K562 (cell line): ENCODE measurements at regions not wholly inside any gene's neighbourhood (a gene's known extent, or its start where the extent isn't known, plus 50 kb on each side); places are given as distances from the start of the nearest gene placed in this dataset.

Source experiments
- ATAC-seq: fragments of 200-7000 bp; cut with Tn5 transposase; 3 replicates; pipeline ENCODE4 v1.9.1; 2020; ENCODE audit warnings: moderate library complexity
- BruUV-seq: library from RNA; stranded (reverse); fragments of 400-500 nt; replicated peaks from 2 replicates; lab custom pipeline; 2021; lab: Mats Ljungman, UMichigan
- CTCF ChIA-PET: fragments of 300-600 bp; formaldehyde crosslinking; extraction: SDS; loops from one replicate; lab custom pipeline; 2021; ENCODE audit warnings: low intra/inter-chr PET ratio; lab: Yijun Ruan, JAX
- POLR2A ChIA-PET: fragments of 300-600, 350-650 bp; sonication (Branson Sonifier 250); formaldehyde crosslinking; extraction: SDS; loops from one replicate; lab custom pipeline; 2021; ENCODE audit warnings: antibody characterized with exemption, inconsistent platforms; lab: Yijun Ruan, JAX
- DNase-seq, 4 experiments: peaks; one replicate each; pipeline versions ENCODE4 v3.0.0 to v3.0.0-alpha.2; 2011 to 2018; ENCODE audit warnings: low spot score in 3 of 4, mixed read lengths in 3 of 4; ENCODE audit errors: extremely low read depth in 1 of 4
- FAIRE-seq: peaks from 2 replicates; lab custom pipeline; 2011; peaks lifted over from hg19 to GRCh38; lab: Jason Lieb, UNC
- H2AFZ ChIP-seq: 2 replicates; pipeline ENCODE4 v1.6.0; 2011; ENCODE audit warnings: low read depth, low read length, control low read depth, inconsistent platforms
- H3K27ac ChIP-seq: fragments of 200-600 bp; 3 replicates; pipeline ENCODE4 v1.8.0; 2011; ENCODE audit warnings: low read depth, mild to moderate bottlenecking, control low read depth, inconsistent platforms, low read length, moderate library complexity, mixed read lengths; ENCODE audit errors: extremely low read depth
- H3K27me3 ChIP-seq, 2 experiments: fragments of 300-600 bp in 1 of 2; 2 replicates in 1 of 2; 3 replicates in 1 of 2; pipeline versions ENCODE4 v1.6.0 to v1.8.0; 2011; ENCODE audit warnings: inconsistent platforms in 2 of 2, low read length in 2 of 2, mild to moderate bottlenecking in 1 of 2, mixed read lengths in 1 of 2, moderate library complexity in 1 of 2; ENCODE audit not compliant: control insufficient read depth in 2 of 2, insufficient read depth in 2 of 2
- H3K36me3 ChIP-seq: fragments of 300-600 bp; 3 replicates; pipeline ENCODE4 v1.8.0; 2011; ENCODE audit warnings: mild to moderate bottlenecking, low read length, inconsistent platforms; ENCODE audit not compliant: control insufficient read depth, insufficient read depth
- H3K4me1 ChIP-seq, 2 experiments: fragments of 200-600 bp in 1 of 2; replicated peaks in 1 of 2; 2 replicates in 1 of 2; 3 replicates in 1 of 2; pipeline versions ENCODE4 v1.5.1 to v1.8.0; 2011; ENCODE audit warnings: inconsistent platforms in 2 of 2, low read length in 2 of 2, mild to moderate bottlenecking in 1 of 2, mixed read lengths in 1 of 2, moderate library complexity in 1 of 2; ENCODE audit not compliant: control insufficient read depth in 2 of 2, insufficient read depth in 2 of 2
- H3K4me2 ChIP-seq: 2 replicates; pipeline ENCODE4 v1.6.1; 2011; ENCODE audit warnings: low read length, control low read depth, inconsistent platforms, mixed read lengths; ENCODE audit not compliant: insufficient read depth
- H3K4me3 ChIP-seq: fragments of 200-600 bp; sonication (generic), shearing (Covaris generic); 2 replicates; pipeline ENCODE4 v1.5.1; 2016; ENCODE audit warnings: control low read depth, inconsistent platforms
- H3K79me2 ChIP-seq: fragments of 200-600 bp; 3 replicates; pipeline ENCODE4 v1.8.0; 2011; ENCODE audit warnings: low read length, inconsistent platforms; ENCODE audit not compliant: control insufficient read depth, insufficient read depth
- H3K9ac ChIP-seq, 2 experiments: 2 replicates each; pipeline versions ENCODE4 v1.6.0 to v1.6.1; 2011; ENCODE audit warnings: low read depth in 2 of 2, low read length in 2 of 2, control low read depth in 1 of 2, inconsistent platforms in 1 of 2, mild to moderate bottlenecking in 1 of 2, mixed read lengths in 1 of 2; ENCODE audit not compliant: insufficient read depth in 1 of 2
- H3K9me1 ChIP-seq: one replicate; pipeline ENCODE4 v1.6.0; 2011; ENCODE audit warnings: inconsistent platforms, mild to moderate bottlenecking, low read length, moderate library complexity; ENCODE audit not compliant: control insufficient read depth, insufficient read depth
- H3K9me3 ChIP-seq: replicated peaks from 2 replicates; pipeline ENCODE4 v1.5.1; 2011; ENCODE audit warnings: low read depth, low read length, inconsistent platforms; ENCODE audit not compliant: control insufficient read depth, insufficient read depth
- H4K20me1 ChIP-seq: replicated peaks from 2 replicates; pipeline ENCODE4 v1.6.1; 2011; ENCODE audit warnings: low read length, inconsistent platforms, mixed read lengths; ENCODE audit not compliant: control insufficient read depth, insufficient read depth
- CEBPG ChIP-seq, 3 experiments: fragments of 200-800 bp in 1 of 3; sonication (Bioruptor generic) in 1 of 3; sonication (generic) in 1 of 3; formaldehyde crosslinking in 1 of 3; IDR thresholded peaks in 2 of 3; conservative IDR thresholded peaks in 1 of 3; 2 replicates each; pipeline versions ENCODE4 v1.6.1 to v1.8.0; 2016 to 2022; ENCODE audit warnings: missing compliant biosample characterization in 2 of 3, missing genetic modification characterization in 2 of 3, mild to moderate bottlenecking in 1 of 3, missing genetic modification reagents in 1 of 3
- CHD1 ChIP-seq: fragments of 200-600 bp; sonication (generic); IDR thresholded peaks from one replicate; pipeline ENCODE4 v1.6.1; 2012; ENCODE audit warnings: mild to moderate bottlenecking, moderate library complexity, low read length, inconsistent platforms
- EHMT2 ChIP-seq: fragments of 450-650 bp; IDR thresholded peaks from 2 replicates; pipeline ENCODE4 v1.6.1; 2018; ENCODE audit warnings: antibody characterized with exemption
- HMGN3 ChIP-seq: IDR thresholded peaks from 2 replicates; pipeline ENCODE4 v1.6.1; 2011; ENCODE audit warnings: borderline replicate concordance, low read depth, mild to moderate bottlenecking, mixed read lengths, low read length; ENCODE audit not compliant: insufficient read length; ENCODE audit errors: extremely low read depth
- PCBP2 ChIP-seq: fragments of 200-400 bp; formaldehyde crosslinking; IDR thresholded peaks from 2 replicates; pipeline ENCODE4 v1.6.1; 2018; ENCODE audit warnings: low read length, low read depth, mild to moderate bottlenecking, moderate library complexity; ENCODE audit not compliant: poor library complexity, severe bottlenecking
- TGIF2 ChIP-seq: sonication (generic); formaldehyde crosslinking; IDR thresholded peaks from 2 replicates; pipeline ENCODE4 v1.8.1; 2022; ENCODE audit warnings: mild to moderate bottlenecking, missing genetic modification reagents, moderate library complexity
- TRIM28 ChIP-seq: fragments of 450-650 bp; IDR thresholded peaks from 2 replicates; pipeline ENCODE4 v1.6.1; 2017
- ZBTB9 ChIP-seq: fragments of 450-650 bp; formaldehyde crosslinking; IDR thresholded peaks from 2 replicates; pipeline ENCODE4 v1.4.0; 2020; ENCODE audit warnings: mild to moderate bottlenecking, moderate library complexity
- WGBS: fragments of 100-300 bp; shearing (Covaris generic); methylation state at CpG from one replicate; pipeline ENCODE4 v1.1.6; 2016; ENCODE audit warnings: low coverage, mixed read lengths; ENCODE audit not compliant: insufficient coverage; ENCODE audit errors: missing lambda C conversion rate; 5-methylcytosine and 5-hydroxymethylcytosine counted together
- in situ Hi-C: fragments of 300-500 bp; cut with MboI; formaldehyde crosslinking; loops from 4 replicates; pipeline ENCODE4 v1.15.0; 2018; ENCODE audit warnings: inconsistent platforms, mixed read lengths
- intact Hi-C: fragments of 100-400 bp; cut with micrococcal nuclease; formaldehyde crosslinking; loops from 2 replicates; pipeline ENCODE4 v1.14.2; 2022
- TF ChIP-seq, protein P1 (sequence below): sonication (generic); formaldehyde crosslinking; IDR thresholded peaks from 2 replicates; pipeline ENCODE4 v1.8.0; 2022; ENCODE audit warnings: mild to moderate bottlenecking, low read depth, missing genetic modification reagents

- H3K27ac ChIP-seq = no peak overlapping the region
- CTCF ChIA-PET = no interaction called here
- H3K4me2 ChIP-seq = no peak overlapping the region
- TF ChIP-seq TGIF2 = no peak
- TF ChIP-seq CEBPG (CRISPR knock-in tag; IDR thresholded peaks at IDR 0.05) = no peak
- TF ChIP-seq CEBPG (tag; conservative IDR thresholded peaks at IDR 0.05 in 1 of 2, IDR thresholded peaks at IDR 0.05 in 1 of 2) = no peak
- no peak for TF ChIP-seq ZBTB9 (CRISPR knock-in tag)
- TF ChIP-seq TRIM28 = no peak
- TF ChIP-seq, protein P1, sequence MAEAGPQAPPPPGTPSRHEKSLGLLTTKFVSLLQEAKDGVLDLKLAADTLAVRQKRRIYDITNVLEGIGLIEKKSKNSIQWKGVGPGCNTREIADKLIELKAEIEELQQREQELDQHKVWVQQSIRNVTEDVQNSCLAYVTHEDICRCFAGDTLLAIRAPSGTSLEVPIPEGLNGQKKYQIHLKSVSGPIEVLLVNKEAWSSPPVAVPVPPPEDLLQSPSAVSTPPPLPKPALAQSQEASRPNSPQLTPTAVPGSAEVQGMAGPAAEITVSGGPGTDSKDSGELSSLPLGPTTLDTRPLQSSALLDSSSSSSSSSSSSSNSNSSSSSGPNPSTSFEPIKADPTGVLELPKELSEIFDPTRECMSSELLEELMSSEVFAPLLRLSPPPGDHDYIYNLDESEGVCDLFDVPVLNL (CRISPR knock-in tag) = no peak
- TF ChIP-seq EHMT2 = no peak
- no peak for TF ChIP-seq PCBP2
- no peak for TF ChIP-seq CHD1
- no peak for TF ChIP-seq HMGN3
- TF ChIP-seq, all 486 proteins: peak for 0
- no peak for DNase-seq
- Histone ChIP-seq H3K9me3 (no peaks in the 10 kb centered on the region), H3K9me1 (no peaks in the 10 kb centered on the region), H3K4me3 (no peak overlapping the region), H3K79me2 (no peaks in the 10 kb centered on the region), H2AFZ (no peak overlapping the region), H3K36me3 (no peaks in the 10 kb centered on the region), H3K27me3 (peaks cover 3 to 4% of the 10 kb centered on the region in 2 experiments; a peak in 2 of 5 replicates), H3K4me1 (no peaks in the 10 kb centered on the region), H3K9ac (no peak overlapping the region), H4K20me1 (no peaks in the 10 kb centered on the region)
- no peak for ATAC-seq
- no TSS peak for BruUV-seq
- no peak for FAIRE-seq
- intact Hi-C loops = no loop called here
- 1% methylated on average over 7 of the region's 7 CpGs for WGBS
- in situ Hi-C loops = no loop called here
- POLR2A ChIA-PET = no interaction called here
These were observed 95.7 kb upstream of the ATXN3L start for GRCh38 chrX:13415509-13415908.
